Neural cell (in vitro differentiated cells): ENCODE measurements at regions not wholly inside any gene's neighbourhood (a gene's known extent, or its start where the extent isn't known, plus 50 kb on each side); places are given as distances from the start of the nearest gene placed in this dataset.

ENCODE experiments used
- H2AFZ ChIP-seq: fragments of 200-600, 300-800 bp; sonication (generic), shearing (Covaris generic); 2 replicates; pipeline ENCODE4 v1.6.0; 2014; ENCODE audit warnings: low read depth, mild to moderate bottlenecking, antibody characterized with exemption, low read length, moderate library complexity
- H3F3A ChIP-seq: fragments of 200-600 bp; shearing (Covaris generic); 2 replicates; pipeline ENCODE4 v1.6.1; 2016; ENCODE audit warnings: mild to moderate bottlenecking, moderate library complexity, mixed read lengths, antibody characterized with exemption, low read length; ENCODE audit not compliant: insufficient read depth, poor library complexity, severe bottlenecking
- H3K27ac ChIP-seq: fragments of 200-600, 300-800 bp; sonication (generic), shearing (Covaris generic); 2 replicates; pipeline ENCODE4 v1.5.1; 2014; ENCODE audit warnings: mild to moderate bottlenecking, low read length, moderate library complexity
- H3K27me3 ChIP-seq: fragments of 300-800, 200-600 bp; sonication (generic), shearing (Covaris generic); 2 replicates; pipeline ENCODE4 v1.6.0; 2014; ENCODE audit warnings: mild to moderate bottlenecking, low read depth, low read length, moderate library complexity; ENCODE audit not compliant: insufficient read depth
- H3K36me3 ChIP-seq: fragments of 300-800, 200-600 bp; sonication (generic), shearing (Covaris generic); 2 replicates; pipeline ENCODE4 v1.5.1; 2014; ENCODE audit warnings: mild to moderate bottlenecking, antibody characterized with exemption, low read length, moderate library complexity; ENCODE audit not compliant: insufficient read depth
- H3K4me2 ChIP-seq: fragments of 300-800, 200-600 bp; sonication (generic), shearing (Covaris generic); 2 replicates; pipeline ENCODE4 v1.6.0; 2014; ENCODE audit warnings: mild to moderate bottlenecking, low read length
- H3K4me3 ChIP-seq: fragments of 300-800, 200-600 bp; sonication (generic), shearing (Covaris generic); 2 replicates; pipeline ENCODE4 v1.5.1; 2014; ENCODE audit warnings: mild to moderate bottlenecking, low read length, moderate library complexity
- H3K79me2 ChIP-seq: fragments of 200-600 bp; shearing (Covaris generic); replicated peaks from 2 replicates; pipeline ENCODE4 v1.6.0; 2014; ENCODE audit warnings: mild to moderate bottlenecking, low read length, moderate library complexity; ENCODE audit not compliant: insufficient read depth
- H3K9ac ChIP-seq: fragments of 300-800, 200-600 bp; sonication (generic), shearing (Covaris generic); 2 replicates; pipeline ENCODE4 v1.6.1; 2016; ENCODE audit warnings: mild to moderate bottlenecking, low read length, mixed read lengths
- H3K9me2 ChIP-seq: fragments of 200-600 bp; shearing (Covaris generic); 2 replicates; pipeline ENCODE4 v1.6.1; 2016; ENCODE audit warnings: mild to moderate bottlenecking, low read length, mixed read lengths; ENCODE audit not compliant: insufficient read depth
- H3K9me3 ChIP-seq: fragments of 200-600, 300-800 bp; sonication (generic), shearing (Covaris generic); 2 replicates; pipeline ENCODE4 v1.6.1; 2016; ENCODE audit warnings: mild to moderate bottlenecking, mixed run types, low read length, moderate library complexity, mixed read lengths
- H4K20me1 ChIP-seq: fragments of 200-600 bp; shearing (Covaris generic); 2 replicates; pipeline ENCODE4 v1.6.1; 2016; ENCODE audit warnings: mild to moderate bottlenecking, mixed run types; ENCODE audit not compliant: insufficient read depth
- EP300 ChIP-seq: fragments of 450-650 bp; conservative IDR thresholded peaks from 2 replicates; pipeline ENCODE4 v1.6.1; 2014; ENCODE audit warnings: antibody characterized with exemption, mild to moderate bottlenecking, moderate library complexity; ENCODE audit not compliant: poor library complexity, severe bottlenecking
- EZH2 ChIP-seq: fragments of 200-600, 300-800 bp; shearing (Covaris generic), sonication (generic); IDR thresholded peaks from 2 replicates; pipeline ENCODE4 v1.6.1; 2014; ENCODE audit warnings: antibody characterized with exemption, low read length, borderline replicate concordance, mild to moderate bottlenecking; ENCODE audit not compliant: insufficient read depth, poor library complexity, severe bottlenecking
- MXI1 ChIP-seq: fragments of 450-650 bp; conservative IDR thresholded peaks from 2 replicates; pipeline ENCODE4 v1.6.1; 2014; ENCODE audit warnings: antibody characterized with exemption, mild to moderate bottlenecking; ENCODE audit not compliant: poor library complexity, severe bottlenecking
- POLR2AphosphoS5 ChIP-seq: IDR thresholded peaks from 2 replicates; pipeline ENCODE4 v1.6.1; 2012
- RAD21 ChIP-seq: fragments of 450-650 bp; conservative IDR thresholded peaks from 2 replicates; pipeline ENCODE4 v1.6.1; 2014; ENCODE audit warnings: antibody characterized with exemption, mild to moderate bottlenecking, moderate library complexity
- SMC3 ChIP-seq: fragments of 450-650 bp; conservative IDR thresholded peaks from 2 replicates; pipeline ENCODE4 v1.6.1; 2014; ENCODE audit warnings: antibody characterized with exemption, mild to moderate bottlenecking, moderate library complexity; ENCODE audit not compliant: poor library complexity
- TAF1 ChIP-seq: IDR thresholded peaks from 2 replicates; pipeline ENCODE4 v1.6.1; 2012; ENCODE audit warnings: low read depth
- TF ChIP-seq, protein P1 (sequence below): fragments of 450-650 bp; IDR thresholded peaks from 2 replicates; pipeline ENCODE4 v1.5.1; 2014; ENCODE audit warnings: antibody characterized with exemption, mild to moderate bottlenecking, moderate library complexity; ENCODE audit not compliant: poor library complexity, severe bottlenecking
- TF ChIP-seq, protein P2 (sequence below): IDR thresholded peaks from 2 replicates; pipeline ENCODE4 v1.6.1; 2012; ENCODE audit warnings: borderline replicate concordance

DNA sequence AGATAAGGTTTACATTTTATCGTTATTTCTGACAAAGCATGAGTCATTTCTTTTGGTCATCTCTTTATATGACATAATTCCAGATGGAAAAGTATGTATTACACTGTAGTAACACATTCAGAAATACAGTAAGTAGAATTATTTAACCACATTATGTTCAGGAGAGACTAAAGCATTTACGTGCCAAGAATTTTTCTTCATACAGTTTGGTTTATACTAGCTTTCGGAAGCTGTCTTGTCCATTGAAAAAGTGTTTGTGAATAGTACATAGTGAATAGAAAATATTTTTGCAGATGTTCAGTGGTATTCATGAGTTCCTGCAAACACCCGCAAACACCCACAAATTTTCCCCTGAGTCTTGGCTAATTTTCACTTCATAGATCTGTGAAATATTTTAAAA, 1033.0 kb upstream of the INTU start:
- no peaks in the 10 kb centered on the region for H4K20me1 ChIP-seq

DNA sequence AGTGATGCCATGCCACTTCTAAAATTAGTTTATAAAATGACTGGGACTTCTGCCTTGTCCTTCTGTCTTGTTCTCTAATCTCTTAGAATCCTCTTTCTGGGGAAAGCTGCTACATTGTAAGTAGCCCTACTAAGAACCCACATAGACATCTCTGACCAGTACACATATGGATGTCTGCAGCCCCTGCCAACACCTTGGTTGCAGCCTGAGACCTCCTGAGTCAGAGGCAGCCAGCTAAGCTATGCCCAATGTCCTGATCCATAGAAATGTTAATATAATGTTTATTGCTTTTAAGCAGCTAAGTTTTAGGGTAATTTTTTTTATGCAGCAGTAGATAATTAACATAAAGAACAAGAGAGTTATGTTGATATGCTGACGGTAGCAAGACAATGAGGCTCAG, 1029.5 kb upstream of the INTU start:
- Histone ChIP-seq H3K9ac (no peak overlapping the region), H4K20me1 (no peaks in the 10 kb centered on the region), H3K9me2 (no peaks in the 10 kb centered on the region)

More for the DNA sequence above, 1033.0 kb upstream of the INTU start:
- Histone ChIP-seq H3K9me2 (peaks cover 3% of the 10 kb centered on the region), H2AFZ (no peak overlapping the region), H3K79me2 (no peaks in the 10 kb centered on the region), H3F3A (no peaks in the 10 kb centered on the region), H3K9ac (no peak overlapping the region), H3K9me3 (no peaks in the 10 kb centered on the region), H3K4me3 (no peak overlapping the region), H3K27ac (no peak overlapping the region), H3K4me2 (no peak overlapping the region), H3K27me3 (no peaks in the 10 kb centered on the region), H3K36me3 (no peaks in the 10 kb centered on the region)
- TF ChIP-seq, protein P1, sequence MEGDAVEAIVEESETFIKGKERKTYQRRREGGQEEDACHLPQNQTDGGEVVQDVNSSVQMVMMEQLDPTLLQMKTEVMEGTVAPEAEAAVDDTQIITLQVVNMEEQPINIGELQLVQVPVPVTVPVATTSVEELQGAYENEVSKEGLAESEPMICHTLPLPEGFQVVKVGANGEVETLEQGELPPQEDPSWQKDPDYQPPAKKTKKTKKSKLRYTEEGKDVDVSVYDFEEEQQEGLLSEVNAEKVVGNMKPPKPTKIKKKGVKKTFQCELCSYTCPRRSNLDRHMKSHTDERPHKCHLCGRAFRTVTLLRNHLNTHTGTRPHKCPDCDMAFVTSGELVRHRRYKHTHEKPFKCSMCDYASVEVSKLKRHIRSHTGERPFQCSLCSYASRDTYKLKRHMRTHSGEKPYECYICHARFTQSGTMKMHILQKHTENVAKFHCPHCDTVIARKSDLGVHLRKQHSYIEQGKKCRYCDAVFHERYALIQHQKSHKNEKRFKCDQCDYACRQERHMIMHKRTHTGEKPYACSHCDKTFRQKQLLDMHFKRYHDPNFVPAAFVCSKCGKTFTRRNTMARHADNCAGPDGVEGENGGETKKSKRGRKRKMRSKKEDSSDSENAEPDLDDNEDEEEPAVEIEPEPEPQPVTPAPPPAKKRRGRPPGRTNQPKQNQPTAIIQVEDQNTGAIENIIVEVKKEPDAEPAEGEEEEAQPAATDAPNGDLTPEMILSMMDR = no peak
- no peak for TF ChIP-seq RAD21
- no peak for TF ChIP-seq SMC3
- no peak for TF ChIP-seq EP300
- no peak for TF ChIP-seq TAF1
- TF ChIP-seq MXI1 = no peak
- TF ChIP-seq, protein P2, sequence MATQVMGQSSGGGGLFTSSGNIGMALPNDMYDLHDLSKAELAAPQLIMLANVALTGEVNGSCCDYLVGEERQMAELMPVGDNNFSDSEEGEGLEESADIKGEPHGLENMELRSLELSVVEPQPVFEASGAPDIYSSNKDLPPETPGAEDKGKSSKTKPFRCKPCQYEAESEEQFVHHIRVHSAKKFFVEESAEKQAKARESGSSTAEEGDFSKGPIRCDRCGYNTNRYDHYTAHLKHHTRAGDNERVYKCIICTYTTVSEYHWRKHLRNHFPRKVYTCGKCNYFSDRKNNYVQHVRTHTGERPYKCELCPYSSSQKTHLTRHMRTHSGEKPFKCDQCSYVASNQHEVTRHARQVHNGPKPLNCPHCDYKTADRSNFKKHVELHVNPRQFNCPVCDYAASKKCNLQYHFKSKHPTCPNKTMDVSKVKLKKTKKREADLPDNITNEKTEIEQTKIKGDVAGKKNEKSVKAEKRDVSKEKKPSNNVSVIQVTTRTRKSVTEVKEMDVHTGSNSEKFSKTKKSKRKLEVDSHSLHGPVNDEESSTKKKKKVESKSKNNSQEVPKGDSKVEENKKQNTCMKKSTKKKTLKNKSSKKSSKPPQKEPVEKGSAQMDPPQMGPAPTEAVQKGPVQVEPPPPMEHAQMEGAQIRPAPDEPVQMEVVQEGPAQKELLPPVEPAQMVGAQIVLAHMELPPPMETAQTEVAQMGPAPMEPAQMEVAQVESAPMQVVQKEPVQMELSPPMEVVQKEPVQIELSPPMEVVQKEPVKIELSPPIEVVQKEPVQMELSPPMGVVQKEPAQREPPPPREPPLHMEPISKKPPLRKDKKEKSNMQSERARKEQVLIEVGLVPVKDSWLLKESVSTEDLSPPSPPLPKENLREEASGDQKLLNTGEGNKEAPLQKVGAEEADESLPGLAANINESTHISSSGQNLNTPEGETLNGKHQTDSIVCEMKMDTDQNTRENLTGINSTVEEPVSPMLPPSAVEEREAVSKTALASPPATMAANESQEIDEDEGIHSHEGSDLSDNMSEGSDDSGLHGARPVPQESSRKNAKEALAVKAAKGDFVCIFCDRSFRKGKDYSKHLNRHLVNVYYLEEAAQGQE = no peak
- no peak for TF ChIP-seq EZH2
- TF ChIP-seq POLR2AphosphoS5 = no peak

More for the DNA sequence above, 1029.5 kb upstream of the INTU start:
- H3K79me2 ChIP-seq = no peaks in the 10 kb centered on the region
- no peaks in the 10 kb centered on the region for H3F3A ChIP-seq
- no peaks in the 10 kb centered on the region for H3K27me3 ChIP-seq
- no peaks in the 10 kb centered on the region for H3K36me3 ChIP-seq
- no peaks in the 10 kb centered on the region for H3K9me3 ChIP-seq
- no peak overlapping the region for H3K27ac ChIP-seq
- H2AFZ ChIP-seq = no peak overlapping the region
- H3K4me2 ChIP-seq = no peak overlapping the region
- no peak overlapping the region for H3K4me3 ChIP-seq
- no peak for TF ChIP-seq SMC3
- TF ChIP-seq RAD21 = no peak
- TF ChIP-seq MXI1 = no peak
- TF ChIP-seq, protein P1 = no peak
- no peak for TF ChIP-seq POLR2AphosphoS5
- TF ChIP-seq TAF1 = no peak
- TF ChIP-seq EZH2 = no peak
- TF ChIP-seq, protein P2 = no peak
- no peak for TF ChIP-seq EP300
